Activated CD4-positive, alpha-beta T cell treated with anti-CD3 and anti-CD28 coated beads for 4 hours (primary cell): ENCODE measurements at regions not wholly inside any gene's neighbourhood (a gene's known extent, or its start where the extent isn't known, plus 50 kb on each side); places are given as distances from the start of the nearest gene placed in this dataset.

Experiments
- DNase-seq, 2 donors: peaks; one replicate each; pipeline ENCODE4 v3.0.0-alpha.2; 2020

- no peak for DNase-seq
Measured at GRCh38 chr6:170110201-170111140, 180.4 kb downstream of the DLL1 start.

DNA sequence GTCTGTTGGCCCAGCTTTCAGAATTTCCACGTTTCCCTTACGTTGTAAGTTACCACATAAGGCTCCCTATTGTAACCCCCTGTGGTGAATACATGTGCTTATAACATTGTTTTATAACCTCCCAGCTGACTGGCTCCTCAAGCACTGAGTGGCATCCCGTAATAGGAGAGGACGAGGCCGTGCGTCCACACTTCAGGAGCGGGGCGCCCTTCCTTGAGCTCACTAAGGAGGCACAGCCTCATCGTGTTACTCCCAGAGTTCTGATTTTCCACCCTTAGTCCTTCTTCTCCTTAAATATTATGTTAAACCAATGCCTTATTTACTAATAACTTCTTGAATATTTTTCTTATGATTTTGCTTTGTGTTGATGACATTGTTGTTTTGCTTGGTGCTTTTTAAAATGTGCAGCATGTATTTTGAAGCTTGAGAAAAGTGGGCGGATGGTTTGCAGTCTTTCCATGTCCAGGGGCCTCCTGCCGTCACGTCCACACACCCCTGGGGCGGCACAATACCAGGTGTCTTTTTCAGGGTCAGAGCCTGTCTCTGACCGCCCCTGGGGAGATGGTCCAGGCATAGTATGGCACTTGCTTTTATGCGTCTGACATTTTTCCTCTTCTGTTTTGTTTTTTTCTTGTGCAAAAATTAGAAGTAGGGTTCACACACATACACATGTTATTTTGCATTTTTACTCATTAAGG is 181.8 kb downstream of the DLL1 start:
- DNase-seq, result no peak

GRCh38 chr6:170108456-170108855 is 182.4 kb downstream of the DLL1 start:
- DNase-seq, result no peak

GRCh38 chr6:170107606-170108222 is 183.2 kb downstream of the DLL1 start:
- DNase-seq, result no peak

GRCh38 chr6:170106906-170107525 is 183.9 kb downstream of the DLL1 start:
- DNase-seq, result no peak

DNA sequence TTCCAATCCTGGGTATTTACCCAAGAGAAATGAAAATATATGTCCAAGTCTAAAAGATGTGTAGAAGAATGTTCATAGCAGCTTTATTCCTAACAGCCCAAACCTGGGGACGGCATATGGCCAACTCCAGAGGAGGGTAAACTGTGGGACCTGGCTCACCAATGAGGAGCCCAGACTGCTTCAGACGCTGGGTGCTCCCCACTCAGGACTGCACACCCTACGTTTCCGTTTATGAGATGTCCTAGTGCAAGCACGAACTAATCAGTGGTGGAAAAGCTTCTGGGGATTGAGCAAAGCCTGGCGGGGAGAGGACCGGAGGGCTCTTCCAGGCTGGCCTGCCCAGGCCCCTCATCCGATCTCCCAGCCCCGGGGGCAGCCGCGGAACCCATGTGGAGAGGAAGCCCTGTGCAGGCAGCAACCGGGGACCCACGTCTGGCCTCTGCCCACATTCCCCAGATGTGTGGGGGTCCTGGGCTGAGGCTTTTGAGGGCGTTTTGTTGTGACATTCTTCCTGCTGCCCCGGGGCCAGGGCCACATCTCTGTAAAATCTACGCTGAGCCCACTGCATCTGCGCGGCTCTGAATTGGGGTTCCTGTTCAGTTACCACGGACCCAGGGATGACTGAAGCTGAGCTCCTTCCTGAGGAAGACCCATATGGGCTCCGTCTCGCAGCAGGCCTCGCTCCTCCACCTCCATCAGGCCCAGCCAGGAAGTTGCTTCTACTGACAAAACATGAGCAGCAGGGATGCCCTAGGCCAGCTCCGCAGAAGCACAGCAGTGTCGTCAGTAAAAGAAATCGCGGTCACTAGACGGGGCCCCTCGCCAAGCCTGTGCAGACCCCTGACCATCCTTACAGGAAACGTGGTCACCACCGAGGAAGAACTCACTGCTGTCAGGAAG is 188.0 kb downstream of the DLL1 start:
- no peak for DNase-seq

GRCh38 chr6:170102038-170102437 is 188.8 kb downstream of the DLL1 start:
- no peak for DNase-seq

DNA sequence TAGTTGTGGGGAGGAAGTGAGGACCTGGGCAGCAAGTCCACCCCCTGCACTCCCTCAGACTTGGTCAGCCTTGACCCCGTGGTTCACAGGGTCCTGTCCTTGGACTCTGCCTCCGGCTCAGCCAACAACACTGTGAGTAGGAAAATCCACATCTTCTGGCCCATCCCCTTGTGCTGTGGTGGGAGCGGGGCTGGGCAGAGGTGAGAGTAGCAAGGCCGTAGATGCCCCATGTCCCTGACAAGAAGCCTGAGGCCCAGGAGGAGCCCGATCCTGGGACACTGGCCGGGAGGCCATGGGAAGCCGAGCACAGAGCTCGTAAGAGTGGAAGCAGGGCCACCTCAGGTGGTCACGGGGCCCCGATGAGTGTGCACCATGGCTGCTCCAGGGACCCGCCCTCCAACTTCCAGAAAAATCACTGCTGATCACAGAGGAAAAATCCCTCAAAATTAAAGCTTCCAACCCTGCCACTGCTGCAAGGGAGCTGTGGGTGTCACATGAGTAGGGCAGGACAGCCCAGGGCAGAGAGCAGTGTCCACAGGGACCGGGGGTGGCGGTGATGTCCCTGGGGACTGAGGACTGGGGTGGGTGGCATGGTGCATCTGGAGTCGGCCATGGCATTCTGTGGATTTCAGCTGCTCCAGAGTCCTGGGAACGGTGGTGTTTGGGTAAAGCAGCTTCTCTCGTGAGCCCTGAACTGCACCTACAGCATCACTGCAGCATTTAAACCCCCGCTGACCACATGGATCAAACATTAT is 189.4 kb downstream of the DLL1 start:
- DNase-seq, result no peak

DNA sequence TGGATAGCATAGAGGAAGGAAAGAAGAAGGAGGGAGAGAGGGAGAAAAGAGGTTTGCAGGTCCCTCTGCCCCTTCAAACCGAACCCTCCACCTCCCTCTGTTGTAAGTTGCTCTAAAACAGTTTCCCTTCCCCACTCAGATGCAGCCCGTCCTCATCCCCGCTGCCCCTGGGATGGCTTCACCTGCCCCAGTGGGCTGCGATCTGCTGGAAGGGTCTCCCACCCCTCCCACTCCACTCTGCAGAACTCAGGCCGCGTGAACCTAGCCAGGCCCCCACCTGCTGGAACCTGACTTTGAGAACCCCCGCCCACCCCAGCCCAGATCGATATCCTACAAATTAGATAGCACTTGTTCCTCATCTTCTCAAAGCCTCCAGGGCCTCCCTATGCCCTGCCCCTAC is 190.8 kb downstream of the DLL1 start:
- no peak for DNase-seq

DNA sequence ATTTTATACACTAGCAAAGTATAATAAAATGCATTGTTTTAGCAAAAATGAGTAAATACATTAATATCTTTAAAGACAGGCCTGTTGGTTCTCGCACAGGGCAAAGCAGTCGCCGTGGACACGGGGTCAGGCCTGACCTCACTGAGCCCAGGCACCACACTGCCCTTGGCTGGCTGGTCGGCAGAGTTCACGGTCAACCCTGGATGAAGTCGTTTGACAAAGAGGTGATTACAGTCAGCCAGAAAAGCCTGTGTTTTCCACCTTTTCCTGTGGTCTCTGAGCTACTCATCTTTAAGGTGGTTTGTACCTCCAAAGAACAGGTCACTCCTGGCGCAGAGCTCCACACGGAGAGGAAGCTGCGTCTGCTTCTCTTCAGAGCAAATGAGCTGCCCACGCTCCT is 191.5 kb downstream of the DLL1 start:
- no peak for DNase-seq

DNA sequence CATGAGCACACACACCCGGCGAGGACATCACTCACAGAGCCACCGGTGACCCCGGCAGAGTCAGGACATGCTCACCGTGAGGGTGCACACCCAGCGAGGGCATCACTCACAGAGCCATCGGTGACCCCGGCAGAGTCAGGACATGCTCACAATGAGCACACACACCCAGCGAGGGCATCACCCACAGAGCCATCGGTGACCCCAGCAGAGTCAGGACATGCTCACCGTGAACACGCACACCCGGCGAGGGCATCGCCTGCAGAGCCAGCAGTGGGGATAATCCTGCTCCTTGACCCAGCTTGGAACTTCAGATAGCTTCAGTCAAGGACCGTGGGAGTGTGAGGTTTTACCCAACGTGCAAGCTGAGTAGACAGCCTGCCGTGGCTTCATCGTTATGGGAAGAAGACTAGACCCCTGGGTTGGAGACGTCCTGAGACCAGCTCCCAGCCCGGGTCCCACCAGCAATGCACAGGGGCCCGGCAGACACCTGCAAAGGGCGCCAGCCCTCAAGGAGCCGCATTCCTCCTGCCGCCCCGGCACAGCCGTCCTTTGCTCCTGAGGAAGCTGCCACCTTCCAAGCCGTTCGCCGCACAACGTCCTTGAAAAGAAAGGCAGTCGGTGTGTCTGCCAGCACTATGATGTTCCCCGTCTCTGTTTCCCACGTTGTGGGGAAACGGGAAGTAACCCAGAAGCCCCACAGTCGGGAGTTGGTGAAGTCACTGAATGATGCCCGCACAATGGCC is 192.3 kb downstream of the DLL1 start:
- no peak for DNase-seq

DNA sequence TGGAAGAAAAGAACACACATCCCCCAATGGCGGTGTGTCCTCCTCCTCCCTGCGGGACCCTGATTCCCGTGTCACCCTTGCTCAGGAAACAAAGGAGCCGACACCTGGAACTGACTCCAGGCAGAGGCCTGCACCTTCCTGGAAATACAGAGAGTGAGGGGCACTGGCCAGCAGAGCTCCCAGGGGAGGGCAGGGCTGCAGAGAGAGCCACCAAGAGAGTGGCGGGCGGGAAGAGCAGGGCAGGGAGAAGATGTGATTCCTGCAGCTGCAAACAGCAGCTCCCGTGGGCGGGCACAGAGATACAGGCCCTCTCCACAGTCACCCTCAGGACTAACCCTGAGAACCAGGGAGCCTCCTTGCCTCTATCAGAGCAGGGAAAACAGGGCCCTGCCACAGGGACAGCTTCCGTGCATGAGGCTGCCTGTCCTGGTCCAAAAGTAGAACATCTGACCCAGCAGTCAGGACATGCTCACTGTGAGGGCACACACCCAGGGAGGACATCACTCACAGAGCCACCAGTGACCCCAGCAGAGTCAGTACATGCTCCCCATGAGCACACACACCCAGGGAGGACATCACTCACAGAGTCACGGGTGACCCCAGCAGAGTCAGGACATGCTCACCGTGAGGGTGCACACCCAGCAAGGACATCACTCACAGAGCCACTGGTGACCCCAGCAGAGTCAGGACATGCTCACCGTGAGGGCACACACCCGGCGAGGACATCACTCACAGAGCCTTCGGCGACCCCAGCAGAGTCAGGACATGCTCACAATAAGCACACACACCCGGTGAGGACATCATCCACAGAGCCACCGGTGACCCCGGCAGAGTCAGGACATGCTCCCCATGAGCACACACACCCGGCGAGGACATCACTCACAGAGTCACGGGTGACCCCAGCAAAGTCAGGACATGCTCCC is 193.1 kb downstream of the DLL1 start:
- DNase-seq, result no peak

DNA sequence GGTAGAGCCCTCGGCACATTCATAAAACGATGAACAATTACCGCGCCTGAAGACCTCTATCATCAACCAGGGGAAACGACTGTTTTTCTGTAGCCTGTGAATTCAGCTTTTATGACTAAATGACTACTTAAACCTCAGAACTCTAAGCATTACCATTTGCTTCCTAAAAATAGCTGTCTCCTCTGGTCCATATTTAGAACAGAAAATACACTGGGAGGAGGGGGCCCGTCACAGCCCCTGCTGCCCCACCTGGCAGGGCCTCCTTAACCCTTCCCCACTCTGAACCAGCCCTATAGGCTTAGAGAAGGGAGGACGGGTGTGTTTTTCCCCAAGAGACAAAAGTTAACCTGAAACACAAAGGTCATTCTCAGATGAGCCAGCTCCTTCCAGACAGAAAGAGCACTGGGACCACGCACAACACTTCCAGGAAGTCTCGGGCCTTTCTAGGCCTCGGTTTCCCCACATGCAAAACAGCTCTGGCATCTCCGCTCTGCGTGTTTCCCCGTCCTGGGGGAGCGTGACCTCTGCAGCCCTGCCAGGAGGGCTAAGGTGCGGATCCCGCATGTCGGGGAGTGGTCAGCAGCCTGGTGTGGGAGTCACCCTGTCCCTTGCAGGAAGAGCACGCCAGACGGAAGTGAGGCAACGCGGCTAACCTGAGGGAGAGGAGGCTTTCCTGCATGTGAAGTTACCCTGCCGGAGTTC is 193.9 kb downstream of the DLL1 start:
- no peak for DNase-seq

DNA sequence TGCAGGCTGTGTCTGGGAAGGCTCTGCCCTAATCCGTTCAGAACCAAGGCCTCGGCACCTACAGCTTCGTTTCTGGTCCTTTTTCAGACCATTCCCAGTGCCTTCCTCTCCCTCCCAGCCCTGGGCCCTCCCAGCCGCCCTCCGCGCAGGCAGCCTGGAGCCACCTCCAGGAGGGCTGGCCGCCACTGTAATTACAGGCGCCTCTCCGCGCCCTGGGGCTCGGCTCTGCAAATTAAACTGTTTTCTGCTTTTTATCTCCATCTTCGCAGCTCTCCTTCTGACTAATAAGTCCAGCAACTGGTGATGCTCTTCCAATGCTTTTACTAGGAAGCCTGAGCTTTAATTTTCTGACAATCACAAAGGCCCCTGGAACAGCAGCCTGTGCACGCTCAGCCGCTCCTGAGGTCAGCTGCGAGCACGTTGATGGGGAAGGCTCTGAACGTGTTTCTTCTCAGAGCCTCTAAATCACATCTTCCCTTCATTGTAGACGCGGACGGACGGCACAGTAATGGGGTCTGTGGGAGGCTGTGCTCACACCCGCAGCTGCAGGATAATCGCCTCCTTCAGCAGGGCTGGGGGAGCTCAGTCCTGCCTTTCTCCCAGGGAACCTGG is 194.6 kb downstream of the DLL1 start:
- DNase-seq, result no peak

DNA sequence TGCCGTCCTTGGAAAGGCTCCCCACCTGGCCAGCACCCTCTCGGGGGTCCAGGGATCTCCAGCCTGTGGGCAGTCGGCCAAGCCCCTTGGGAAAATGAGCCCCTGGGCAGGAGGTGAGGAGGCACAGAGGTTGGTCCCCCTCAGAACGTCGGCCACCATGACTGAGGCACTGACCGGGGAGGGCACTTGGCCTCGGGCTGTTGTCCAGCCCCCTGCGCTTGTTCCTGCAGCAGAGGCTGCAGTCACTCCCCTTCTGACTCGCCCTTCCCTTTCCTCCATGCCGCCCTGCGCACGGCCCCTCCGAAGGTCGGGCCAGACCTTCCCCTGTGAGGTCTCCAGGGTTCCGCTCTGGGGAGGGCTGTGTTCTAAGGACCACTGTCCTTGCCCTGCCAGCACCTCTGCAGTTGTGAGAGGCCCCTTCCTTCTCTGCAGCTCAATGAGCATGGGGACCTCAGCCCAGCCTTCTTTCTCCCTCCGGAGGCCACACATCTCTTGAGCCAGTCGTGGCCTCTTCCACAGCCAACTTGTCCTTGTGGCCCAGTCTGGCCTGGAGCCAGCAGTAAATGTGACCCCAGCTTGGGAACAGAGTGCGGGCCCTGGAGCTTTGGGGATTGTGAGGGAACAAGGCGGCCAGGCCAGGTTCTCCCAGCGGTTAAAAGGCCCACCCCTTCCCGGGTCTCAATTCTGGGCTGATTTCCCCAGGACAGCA is 195.5 kb downstream of the DLL1 start:
- DNase-seq, result no peak

DNA sequence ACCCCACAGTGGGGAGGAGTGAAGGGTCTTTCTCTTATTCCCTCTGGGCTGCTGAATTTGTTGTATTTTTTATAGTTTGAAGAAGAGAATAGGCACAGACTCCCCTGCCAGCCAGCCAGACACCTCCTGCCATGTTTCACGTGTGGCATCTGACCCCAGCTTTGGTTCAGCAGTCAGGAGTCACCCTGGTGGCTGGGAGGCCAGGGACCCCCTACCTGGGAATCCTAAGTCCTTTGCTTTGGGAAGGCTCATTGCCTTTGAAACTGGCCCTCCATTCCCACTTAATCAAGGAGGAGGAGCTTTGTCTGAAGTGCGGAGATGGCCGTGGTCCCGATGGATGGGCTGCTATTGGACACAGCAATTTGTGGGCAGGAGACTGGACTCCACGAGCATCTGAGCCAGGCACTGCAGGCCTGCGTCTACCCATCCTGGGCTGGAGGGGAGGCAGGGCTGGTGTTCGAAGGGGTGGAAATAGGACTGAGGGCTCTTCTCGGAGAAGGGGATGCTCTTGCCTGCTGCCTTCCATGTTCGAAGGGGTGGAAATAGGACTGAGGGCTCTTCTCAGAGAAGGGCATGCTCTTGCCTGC is 196.1 kb downstream of the DLL1 start:
- DNase-seq, result no peak
